PC-3 (cell line): ENCODE measurements at regions not wholly inside any gene's neighbourhood (a gene's known extent, or its start where the extent isn't known, plus 50 kb on each side); places are given as distances from the start of the nearest gene placed in this dataset.
"Not testable (repeated sequence)": the region's sequence is repeated elsewhere in the genome, so short reads cannot be mapped to it uniquely, and the experiment has no call there.

Experiments used
- ATAC-seq: fragments of 200-7000 bp; cut with Tn5 transposase; 2 replicates; pipeline ENCODE4 v1.9.1; 2020; ENCODE audit warnings: mild to moderate bottlenecking, moderate library complexity
- BruUV-seq: library from RNA; stranded (reverse); fragments of 400-500 nt; replicated peaks from 2 replicates; lab custom pipeline; 2021; lab: Mats Ljungman, UMichigan
- CTCF ChIA-PET: fragments of 300-600 bp; sonication (Branson Sonifier 250); formaldehyde crosslinking; loops from one replicate; lab custom pipeline; 2022; ENCODE audit warnings: antibody characterized with exemption; lab: Charles Lee
- POLR2A ChIA-PET: fragments of 300-600 bp; sonication (Branson Sonifier 250); formaldehyde crosslinking; loops from one replicate; lab custom pipeline; 2022; ENCODE audit warnings: antibody characterized with exemption; ENCODE audit not compliant: unreplicated experiment; lab: Charles Lee
- DNase-seq: peaks from one replicate; pipeline ENCODE4 v3.0.0-alpha.2; 2015
- H2AFZ ChIP-seq: fragments of 300-600 bp; sonication (generic); 2 replicates; pipeline ENCODE4 v1.6.0; 2016; ENCODE audit warnings: antibody characterized with exemption, low read length
- H3F3A ChIP-seq: fragments of 300-600 bp; sonication (generic); one replicate; pipeline ENCODE4 v1.6.0; 2017; ENCODE audit warnings: antibody characterized with exemption, low read length, control low read depth, mild to moderate bottlenecking; ENCODE audit not compliant: unreplicated experiment
- H3K27ac ChIP-seq: fragments of 300-600 bp; sonication (generic); 2 replicates; pipeline ENCODE4 v1.5.1; 2016; ENCODE audit warnings: mild to moderate bottlenecking, low read length
- H3K27me3 ChIP-seq: fragments of 300-600 bp; sonication (generic); 2 replicates; pipeline ENCODE4 v1.6.1; 2016; ENCODE audit warnings: low read length, mixed read lengths
- H3K36me3 ChIP-seq: fragments of 300-600 bp; sonication (generic); 2 replicates; pipeline ENCODE4 v1.6.1; 2016; ENCODE audit warnings: low read depth, mixed run types, low read length, mixed read lengths
- H3K4me1 ChIP-seq: fragments of 300-600 bp; sonication (generic); 2 replicates; pipeline ENCODE4 v1.5.1; 2016; ENCODE audit warnings: low read length; ENCODE audit not compliant: insufficient read depth
- H3K4me2 ChIP-seq: fragments of 300-600 bp; sonication (generic); 2 replicates; pipeline ENCODE4 v1.6.0; 2016; ENCODE audit warnings: low read length
- H3K4me3 ChIP-seq: fragments of 300-600 bp; sonication (generic); 2 replicates; pipeline ENCODE4 v1.5.1; 2016; ENCODE audit warnings: mild to moderate bottlenecking, low read length, mixed read lengths
- H3K79me2 ChIP-seq: fragments of 300-600 bp; sonication (generic); 2 replicates; pipeline ENCODE4 v1.6.1; 2017; ENCODE audit warnings: low read length, mixed read lengths
- H3K9ac ChIP-seq: fragments of 300-600 bp; sonication (generic); 2 replicates; pipeline ENCODE4 v1.6.0; 2016; ENCODE audit warnings: mild to moderate bottlenecking, low read length
- H3K9me2 ChIP-seq: fragments of 300-600 bp; sonication (generic); replicated peaks from 2 replicates; pipeline ENCODE4 v1.6.1; 2016; ENCODE audit warnings: mixed run types, low read length, mixed read lengths
- H3K9me3 ChIP-seq: fragments of 300-600 bp; sonication (generic); 2 replicates; pipeline ENCODE4 v1.6.1; 2016; ENCODE audit warnings: low read length, mixed read lengths
- H4K20me1 ChIP-seq: fragments of 300-600 bp; sonication (generic); 2 replicates; pipeline ENCODE4 v1.6.1; 2016; ENCODE audit warnings: low read length, mixed read lengths
- EZH2 ChIP-seq: fragments of 300-600 bp; sonication (generic); IDR thresholded peaks from one replicate; pipeline ENCODE4 v1.6.1; 2017; ENCODE audit warnings: antibody characterized with exemption, mild to moderate bottlenecking, low read length; ENCODE audit not compliant: unreplicated experiment
- EZH2phosphoT487 ChIP-seq: fragments of 300-600 bp; sonication (generic); IDR thresholded peaks from 2 replicates; pipeline ENCODE4 v1.6.1; 2018; ENCODE audit warnings: mild to moderate bottlenecking, antibody characterized with exemption, low read length, borderline replicate concordance
- intact Hi-C: fragments of 100-400 bp; cut with micrococcal nuclease; formaldehyde crosslinking; loops from 2 replicates; pipeline ENCODE4 v1.9.0; 2023
- TF ChIP-seq, protein P1 (sequence below): fragments of 300-600 bp; sonication (generic); conservative IDR thresholded peaks from 2 replicates; pipeline ENCODE4 v1.5.1; 2017; ENCODE audit warnings: antibody characterized with exemption, low read depth, mild to moderate bottlenecking, low read length

DNA sequence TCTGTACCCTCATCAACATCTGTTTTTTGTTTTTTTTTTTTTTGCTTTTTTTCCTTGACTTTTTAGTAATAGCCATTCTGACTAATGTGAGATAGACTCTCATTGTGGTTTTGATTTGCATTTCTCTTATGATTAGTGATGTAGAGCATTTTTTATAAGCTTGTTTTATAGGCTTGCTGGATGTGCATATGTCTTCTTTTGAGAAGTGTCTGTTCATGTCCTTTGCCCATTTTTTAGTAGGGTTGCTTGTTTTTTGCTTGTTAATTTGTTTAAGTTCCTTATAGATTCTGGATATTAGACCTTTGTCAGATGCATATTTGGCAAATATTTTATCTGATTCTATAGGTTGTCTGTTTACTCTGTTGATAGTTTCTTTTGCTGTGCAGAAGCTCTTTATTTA lies 53.5 kb upstream of the FAR1 start:
- POLR2A ChIA-PET, H3K4me2 ChIP-seq, H3K9me2 ChIP-seq, H2AFZ ChIP-seq, H3K27ac ChIP-seq, H3K9ac ChIP-seq, DNase-seq, intact Hi-C loops, H3F3A ChIP-seq, BruUV-seq, H3K4me3 ChIP-seq, H3K79me2 ChIP-seq, H3K9me3 ChIP-seq, H3K36me3 ChIP-seq, H3K4me1 ChIP-seq, H4K20me1 ChIP-seq, CTCF ChIA-PET, ATAC-seq: not testable (repeated sequence)
- peaks cover 17% of the 10 kb centered on the region for H3K27me3 ChIP-seq

DNA sequence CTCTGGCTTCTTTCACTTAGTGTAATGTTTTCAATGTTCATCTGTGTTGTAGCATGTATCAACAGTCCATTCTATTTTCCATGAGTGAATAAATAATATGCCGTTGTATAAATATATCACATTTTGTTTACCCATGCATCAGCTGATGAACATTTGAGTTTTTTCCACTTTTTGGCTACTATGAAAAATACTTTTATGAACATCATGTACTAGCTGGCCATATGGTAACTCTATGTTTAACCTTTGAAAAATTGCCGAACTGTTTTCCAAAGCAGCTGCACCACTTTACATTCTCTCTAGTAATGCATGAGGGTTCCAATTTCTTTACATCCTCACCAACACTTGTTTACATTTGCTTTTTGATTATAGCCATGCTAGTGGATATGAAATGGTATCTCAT lies 59.8 kb upstream of the FAR1 start:
- H3K4me3 ChIP-seq: no peak overlapping the region
- DNase-seq (no peak), ATAC-seq (no peak)
- no peak overlapping the region for H3K27ac ChIP-seq
- TF ChIP-seq, protein P1, sequence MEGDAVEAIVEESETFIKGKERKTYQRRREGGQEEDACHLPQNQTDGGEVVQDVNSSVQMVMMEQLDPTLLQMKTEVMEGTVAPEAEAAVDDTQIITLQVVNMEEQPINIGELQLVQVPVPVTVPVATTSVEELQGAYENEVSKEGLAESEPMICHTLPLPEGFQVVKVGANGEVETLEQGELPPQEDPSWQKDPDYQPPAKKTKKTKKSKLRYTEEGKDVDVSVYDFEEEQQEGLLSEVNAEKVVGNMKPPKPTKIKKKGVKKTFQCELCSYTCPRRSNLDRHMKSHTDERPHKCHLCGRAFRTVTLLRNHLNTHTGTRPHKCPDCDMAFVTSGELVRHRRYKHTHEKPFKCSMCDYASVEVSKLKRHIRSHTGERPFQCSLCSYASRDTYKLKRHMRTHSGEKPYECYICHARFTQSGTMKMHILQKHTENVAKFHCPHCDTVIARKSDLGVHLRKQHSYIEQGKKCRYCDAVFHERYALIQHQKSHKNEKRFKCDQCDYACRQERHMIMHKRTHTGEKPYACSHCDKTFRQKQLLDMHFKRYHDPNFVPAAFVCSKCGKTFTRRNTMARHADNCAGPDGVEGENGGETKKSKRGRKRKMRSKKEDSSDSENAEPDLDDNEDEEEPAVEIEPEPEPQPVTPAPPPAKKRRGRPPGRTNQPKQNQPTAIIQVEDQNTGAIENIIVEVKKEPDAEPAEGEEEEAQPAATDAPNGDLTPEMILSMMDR: no peak
- TF ChIP-seq EZH2 (no peak), EZH2phosphoT487 (no peak)
- H3K4me2 ChIP-seq: no peak overlapping the region
- no peaks in the 10 kb centered on the region for H3K36me3 ChIP-seq
- POLR2A ChIA-PET: interaction anchor here (0.7 kb wide), 1 partner anchor 108 kb away, joined by 4 read pairs; no protein-coding TSS in a partner anchor
- H3K79me2 ChIP-seq: no peaks in the 10 kb centered on the region
- H4K20me1 ChIP-seq: no peaks in the 10 kb centered on the region
- BruUV-seq: no TSS peak
- intact Hi-C loops: no loop called here
- no peaks in the 10 kb centered on the region for H3K4me1 ChIP-seq
- H3F3A ChIP-seq: no peaks in the 10 kb centered on the region
- H3K9me2 ChIP-seq: no peaks in the 10 kb centered on the region
- no peak overlapping the region for H3K9ac ChIP-seq
- H2AFZ ChIP-seq: no peak overlapping the region
- peaks cover 38% of the 10 kb centered on the region for H3K27me3 ChIP-seq
- CTCF ChIA-PET: no interaction called here
- H3K9me3 ChIP-seq: no peaks in the 10 kb centered on the region

DNA sequence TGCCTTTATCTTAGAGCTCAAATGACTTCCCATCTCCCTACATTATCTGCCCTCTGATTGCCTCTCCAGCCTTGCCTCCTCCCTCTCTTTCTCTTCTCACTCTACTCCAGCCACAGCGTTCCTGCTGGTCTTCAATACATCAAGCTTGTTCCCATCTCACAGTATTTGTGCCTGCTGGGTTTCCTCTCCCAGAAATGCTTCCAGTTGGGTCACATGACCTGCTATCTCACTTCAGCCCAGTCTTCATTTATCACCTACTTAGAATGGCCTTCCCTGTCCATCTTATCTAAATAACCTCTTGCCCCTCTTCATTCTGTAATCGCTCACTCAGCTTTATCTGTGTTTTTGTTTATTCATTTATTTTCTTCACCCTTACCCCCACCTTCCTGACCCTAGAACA lies 61.8 kb upstream of the FAR1 start:
- Histone ChIP-seq H3K9me2 (no peaks in the 10 kb centered on the region), H3K27ac (no peak overlapping the region), H3K4me2 (no peak overlapping the region), H3K4me3 (no peak overlapping the region), H4K20me1 (no peaks in the 10 kb centered on the region), H3F3A (no peaks in the 10 kb centered on the region), H3K4me1 (no peaks in the 10 kb centered on the region), H3K9me3 (no peaks in the 10 kb centered on the region), H3K36me3 (no peaks in the 10 kb centered on the region), H3K27me3 (peaks cover 34% of the 10 kb centered on the region), H3K9ac (no peak overlapping the region), H2AFZ (no peak overlapping the region), H3K79me2 (no peaks in the 10 kb centered on the region)
- POLR2A ChIA-PET: no interaction called here
- no TSS peak for BruUV-seq
- intact Hi-C loops: no loop called here
- TF ChIP-seq EZH2 (no peak), EZH2phosphoT487 (no peak)
- TF ChIP-seq, protein P1: no peak
- CTCF ChIA-PET: no interaction called here
- DNase-seq (no peak), ATAC-seq (no peak)
